ENCODE measurements at regions not wholly inside any gene's neighbourhood (a gene's known extent, or its start where the extent isn't known, plus 50 kb on each side); places are given as distances from the start of the nearest gene placed in this dataset.
"Not testable (repeated sequence)": the region's sequence is repeated elsewhere in the genome, so short reads cannot be mapped to it uniquely, and the experiment has no call there.

DNA sequence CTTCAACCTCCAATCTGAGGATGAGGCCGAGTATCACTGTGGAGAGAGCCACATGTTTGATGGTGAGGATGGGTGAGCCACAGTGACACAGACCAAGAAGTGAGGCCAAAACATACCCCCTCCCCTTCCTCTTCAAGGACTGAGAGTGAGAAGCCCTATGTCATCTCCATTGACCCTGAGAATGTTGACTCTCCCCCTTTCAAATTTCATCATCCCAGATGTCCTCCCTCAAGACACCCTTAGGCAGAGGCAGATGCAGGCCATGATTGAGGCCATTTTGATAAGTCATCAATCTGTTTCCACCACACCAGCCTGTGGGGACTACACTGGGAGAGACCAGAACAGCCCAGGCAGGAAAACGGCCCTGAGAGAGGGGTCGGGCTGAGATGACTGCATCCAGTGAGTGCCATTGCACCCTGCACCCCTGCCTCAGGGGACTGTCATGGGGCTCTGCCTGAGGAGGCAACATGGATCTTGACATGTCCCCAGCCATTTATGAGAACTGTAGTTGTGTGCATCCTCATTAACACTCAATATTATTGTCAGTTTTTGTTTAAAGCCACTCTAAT lies 84.2 kb upstream of the IGLL5 start:
- no peak for DNase-seq (ENCODE audit: low spot score)

GRCh38 chr22:22810018-22810427 lies 77.6 kb upstream of the IGLL5 start:
- peak; percentile 66 for DNase-seq (ENCODE audit: low spot score)

DNA sequence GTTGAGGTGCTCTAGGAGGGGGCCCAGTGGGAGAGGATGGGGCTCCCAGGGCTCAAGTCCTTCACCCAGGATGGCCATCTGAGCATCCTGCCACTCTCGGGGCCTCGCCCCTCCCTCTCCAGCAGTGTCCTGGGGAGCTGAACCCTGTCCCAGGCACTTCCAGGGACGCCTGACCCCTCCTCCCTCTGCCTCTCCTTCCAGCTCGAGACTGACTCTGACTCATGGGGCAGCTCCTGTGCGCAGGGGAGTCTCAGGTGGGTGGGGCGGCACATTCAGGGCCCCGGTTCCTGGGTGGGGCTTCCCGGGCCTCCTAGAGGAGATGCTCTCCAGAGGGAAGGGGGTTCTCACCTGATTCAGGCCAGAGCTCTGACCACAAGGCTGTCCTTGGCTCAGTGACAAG lies 77.1 kb upstream of the IGLL5 start:
- DNase-seq (ENCODE audit: low spot score) = no peak

DNA sequence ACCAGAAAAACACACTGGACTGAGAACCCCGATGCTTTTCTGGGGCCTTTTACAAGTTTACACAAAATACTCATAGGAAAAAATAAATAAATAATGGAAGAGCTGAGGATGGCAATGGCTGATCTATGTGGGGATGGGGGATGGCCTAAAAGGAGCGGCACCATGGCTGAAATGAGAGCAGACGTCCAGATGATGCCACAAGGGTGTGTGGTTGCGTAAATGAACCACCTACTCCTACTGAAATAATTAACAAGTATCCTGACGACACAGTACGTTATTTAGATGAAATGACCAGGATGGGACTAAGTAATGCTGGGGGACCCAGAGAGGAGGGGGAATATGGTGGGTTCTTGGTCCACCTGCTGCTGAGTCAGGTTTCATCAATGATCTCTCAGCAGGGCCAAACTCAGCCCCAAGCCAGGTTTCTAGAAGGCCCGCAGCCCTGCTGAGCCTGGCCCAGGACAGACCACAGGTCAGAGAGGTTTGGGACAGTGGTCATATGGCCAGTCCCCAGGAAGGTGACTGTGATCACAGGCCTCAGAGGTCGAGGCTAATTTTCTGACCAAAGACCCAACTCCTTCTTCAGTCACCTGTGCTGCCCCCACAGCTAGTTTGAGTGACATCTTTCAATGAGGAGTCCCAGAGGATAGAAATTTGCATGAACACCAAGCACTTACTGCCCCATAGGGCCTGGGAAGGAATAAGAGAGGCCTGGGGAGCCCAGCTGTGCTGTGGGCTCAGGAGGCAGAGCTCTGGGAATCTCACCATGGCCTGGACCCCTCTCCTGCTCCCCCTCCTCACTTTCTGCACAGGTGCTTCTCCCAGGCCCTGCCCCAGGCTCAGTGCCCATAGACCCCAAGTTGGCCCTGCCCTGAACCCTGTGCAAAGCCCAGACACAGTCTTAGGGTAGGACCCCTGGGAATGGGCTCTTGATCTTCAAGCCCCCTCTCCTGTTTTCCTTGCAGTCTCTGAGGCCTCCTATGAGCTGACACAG lies 76.3 kb upstream of the IGLL5 start:
- no peak for DNase-seq (ENCODE audit: low spot score)

- no peak for DNase-seq (ENCODE audit: low spot score)
Measured at GRCh38 chr22:22812031-22812905, 75.3 kb upstream of the IGLL5 start.

- no peak for DNase-seq (ENCODE audit: low spot score)
Measured at GRCh38 chr22:22813126-22814075, 74.2 kb upstream of the IGLL5 start.

DNA sequence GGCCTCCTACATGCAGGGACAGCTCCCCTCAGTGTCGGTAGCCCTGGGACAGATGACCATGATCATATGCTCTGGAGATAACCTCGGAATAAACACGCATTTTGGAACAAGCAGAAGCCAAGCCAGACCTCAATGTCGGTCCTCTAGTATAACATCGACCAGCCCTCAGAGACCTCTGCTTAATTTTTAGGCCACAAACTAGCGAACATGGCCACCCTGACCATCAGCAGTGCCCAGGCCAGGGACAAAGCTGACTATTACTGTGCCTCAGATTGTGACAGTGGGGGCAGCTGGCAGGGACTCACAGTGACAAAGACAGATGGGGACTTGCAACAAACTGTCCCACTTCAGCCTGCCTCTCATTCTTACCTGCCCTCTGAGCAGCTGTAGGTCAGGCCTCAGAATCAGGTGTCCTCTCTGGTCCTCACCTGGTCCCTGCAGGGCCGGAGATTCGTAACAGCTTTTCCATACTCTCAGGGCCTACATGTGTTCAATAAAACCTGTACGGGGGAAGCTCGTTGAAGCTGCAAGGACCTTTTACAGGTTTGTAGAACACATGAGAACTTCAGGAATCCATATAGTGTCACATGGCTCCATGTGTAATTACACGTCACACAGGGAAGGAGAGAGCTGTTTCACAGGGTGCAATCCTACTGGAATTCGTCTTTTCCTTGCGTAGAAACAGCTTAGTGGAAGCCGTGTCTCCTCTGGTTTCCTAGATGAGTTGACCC lies 72.8 kb upstream of the IGLL5 start:
- no peak for DNase-seq (ENCODE audit: low spot score)

- no peak for DNase-seq (ENCODE audit: low spot score)
Measured at GRCh38 chr22:22815397-22816170, 72.0 kb upstream of the IGLL5 start.

GRCh38 chr22:22816171-22816514 lies 71.5 kb upstream of the IGLL5 start:
- DNase-seq (ENCODE audit: low spot score) = no peak

GRCh38 chr22:22816766-22817410 lies 70.7 kb upstream of the IGLL5 start:
- no peak for DNase-seq (ENCODE audit: low spot score)

GRCh38 chr22:22817468-22818201 lies 70.0 kb upstream of the IGLL5 start:
- DNase-seq (ENCODE audit: low spot score) = no peak

- no peak for DNase-seq (ENCODE audit: low spot score)
Measured at GRCh38 chr22:22818202-22818538, 69.4 kb upstream of the IGLL5 start.

DNA sequence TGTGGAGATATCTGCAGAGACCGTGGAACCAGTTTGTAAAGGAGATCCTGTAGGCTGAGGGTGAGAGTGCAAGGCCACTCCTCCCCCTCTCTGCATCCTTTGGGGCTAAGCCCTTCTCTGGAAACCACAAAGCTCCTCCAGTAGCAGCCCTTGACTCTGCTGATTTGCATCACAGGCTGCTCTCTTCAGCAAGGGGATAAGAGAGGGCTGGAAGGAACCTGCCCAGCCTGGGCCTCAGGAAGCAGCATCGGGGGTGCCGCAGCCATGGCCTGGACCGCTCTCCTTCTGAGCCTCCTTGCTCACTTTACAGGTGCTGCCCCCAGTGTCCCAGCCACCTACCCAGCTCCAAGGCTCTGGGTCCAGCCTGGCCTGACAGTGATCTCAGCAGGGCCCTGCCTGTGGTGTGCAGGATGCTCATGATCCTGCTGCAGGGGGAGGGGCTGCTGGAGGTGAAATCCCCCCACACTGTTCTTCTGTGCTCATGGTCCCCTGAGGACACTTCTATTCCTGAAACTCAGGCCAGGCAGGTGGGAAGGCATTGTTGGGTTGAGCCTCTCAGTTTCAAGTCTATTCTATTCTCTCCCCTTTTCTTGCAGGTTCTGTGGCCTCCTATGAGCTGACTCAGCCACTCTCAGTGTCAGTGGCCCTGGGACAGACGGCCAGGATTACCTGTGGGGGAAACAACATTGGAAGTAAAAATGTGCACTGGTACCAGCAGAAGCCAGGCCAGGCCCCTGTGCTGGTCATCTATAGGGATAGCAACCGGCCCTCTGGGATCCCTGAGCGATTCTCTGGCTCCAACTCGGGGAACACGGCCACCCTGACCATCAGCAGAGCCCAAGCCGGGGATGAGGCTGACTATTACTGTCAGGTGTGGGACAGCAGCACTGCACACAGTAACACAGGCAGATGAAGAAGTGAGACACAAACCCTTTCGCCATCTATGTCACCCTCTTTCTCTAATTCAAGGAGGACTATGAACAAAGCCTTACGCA lies 68.5 kb upstream of the IGLL5 start:
- no peak for DNase-seq (ENCODE audit: low spot score)

DNA sequence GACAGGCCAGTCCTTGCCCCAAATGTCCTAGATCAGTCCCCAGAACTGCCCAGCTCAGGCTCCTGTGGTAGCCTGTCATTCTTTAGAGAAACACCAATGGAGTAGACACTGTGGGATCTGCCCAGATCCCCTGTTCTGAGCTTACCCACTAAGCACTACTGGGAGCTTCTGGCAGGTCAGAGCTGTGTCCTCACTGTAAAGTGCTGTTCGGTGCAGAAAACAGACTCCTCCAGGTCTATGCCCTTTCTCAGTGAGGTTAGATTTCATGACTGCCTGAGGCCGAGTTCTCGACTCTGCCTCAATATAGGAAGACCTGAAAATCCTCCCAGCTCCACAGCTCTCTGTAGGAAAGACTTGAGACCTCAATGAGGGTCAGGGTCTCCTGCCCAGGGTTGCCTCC lies 67.5 kb upstream of the IGLL5 start:
- no peak for DNase-seq (ENCODE audit: low spot score)

DNA sequence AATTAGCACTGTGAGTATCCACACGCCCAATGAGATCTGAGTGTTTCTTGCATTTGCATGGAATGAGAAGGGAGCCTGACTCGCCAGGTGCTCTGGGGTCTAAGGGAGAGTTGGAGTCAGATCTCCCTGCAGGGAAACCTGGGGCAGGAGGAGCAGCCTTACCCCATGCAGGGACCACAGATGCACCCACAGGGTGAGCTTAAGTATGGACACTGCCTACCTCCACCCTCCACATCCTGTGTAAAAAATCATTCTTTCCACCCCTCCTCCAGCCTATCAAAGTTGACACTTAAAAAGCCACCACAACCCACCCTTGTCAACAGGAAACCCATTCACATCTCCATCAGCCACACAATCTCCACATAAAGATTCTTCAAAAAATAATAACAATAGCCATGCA lies 67.0 kb upstream of the IGLL5 start:
- DNase-seq (ENCODE audit: low spot score) = no peak

DNA sequence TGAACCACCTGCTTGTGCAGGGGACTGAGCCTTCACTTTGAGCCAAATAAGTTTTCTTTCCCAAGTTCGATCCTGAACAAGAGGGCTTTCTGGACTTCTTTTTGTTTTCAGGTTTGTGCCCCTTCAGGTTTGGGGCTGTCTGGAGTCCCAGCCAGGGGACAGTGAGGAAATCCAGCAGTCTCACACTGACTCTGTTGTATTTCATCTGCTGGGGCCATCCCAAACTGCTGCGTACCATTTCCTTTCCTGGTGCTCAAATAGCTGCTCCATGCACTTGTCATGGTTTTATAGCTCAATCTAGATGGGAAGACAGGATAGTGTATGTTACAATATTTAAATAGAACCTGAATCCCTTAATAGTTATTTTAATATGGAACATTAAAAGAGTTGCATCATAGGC lies 66.3 kb upstream of the IGLL5 start:
- DNase-seq (ENCODE audit: low spot score) = no peak

- DNase-seq (ENCODE audit: low spot score) = no peak
Measured at GRCh38 chr22:22822106-22822505, 65.5 kb upstream of the IGLL5 start.

GRCh38 chr22:22822553-22822952 lies 65.1 kb upstream of the IGLL5 start:
- DNase-seq (ENCODE audit: low spot score) = not testable (repeated sequence)

Measured in D341Med (cell line).